Body of pancreas (tissue), 4 donors: ENCODE measurements at regions not wholly inside any gene's neighbourhood (a gene's known extent, or its start where the extent isn't known, plus 50 kb on each side); places are given as distances from the start of the nearest gene placed in this dataset.

Experiments used
- CTCF ChIP-seq, 7 experiments: fragments of 450-650 bp in 4 of 7; fragments of 200-600 bp in 3 of 7; sonication (generic) in 3 of 7; IDR thresholded peaks; one replicate each; pipeline ENCODE4 v1.5.1; 2016 to 2019; ENCODE audit warnings: antibody characterized with exemption in 7 of 7
- POLR2A ChIP-seq, 3 donors: fragments of 450-650 bp; IDR thresholded peaks; one replicate each; pipeline ENCODE4 v1.6.1; 2016; ENCODE audit warnings: antibody characterized with exemption in 3 of 3, mild to moderate bottlenecking in 2 of 3

GRCh38 chr3:154684440-154684839 lies 254.4 kb upstream of the GPR149 start:
- no peak for TF ChIP-seq CTCF (IDR thresholded peaks at IDR 0.05)
- no peak for TF ChIP-seq POLR2A (IDR thresholded peaks at IDR 0.05)
